ENCODE measurements at regions not wholly inside any gene's neighbourhood (a gene's known extent, or its start where the extent isn't known, plus 50 kb on each side); places are given as distances from the start of the nearest gene placed in this dataset.

- no peak overlapping the region for H3K27ac Mint-ChIP-seq
- WGBS (ENCODE audit: insufficient coverage): 100% methylated on average over 2 of the region's 3 CpGs
These were observed 87.6 kb upstream of the LRIG1 start for GRCh38 chr3:66588340-66588847.

More at GRCh38 chr3:66588340-66588847, 87.6 kb upstream of the LRIG1 start:
- H4K20me1 ChIP-seq (ENCODE audit: control insufficient read depth, insufficient read depth, low read length, poor library complexity, severe bottlenecking): no peaks in the 10 kb centered on the region
- Mint-ChIP-seq H3K9me3 (ENCODE audit: insufficient read depth) (no peaks in the 10 kb centered on the region), H3K27me3 (peaks cover 63% of the 10 kb centered on the region), H3K4me3 (no peak overlapping the region), H3K4me1 (peaks cover 3% of the 10 kb centered on the region)
- H3K4me3 ChIP-seq (ENCODE audit: control extremely low read depth in 1 of 5, extremely low read depth in 1 of 5, insufficient read depth in 1 of 5, low read depth in 2 of 5, low read length in 4 of 5): no peak overlapping the region
- H3K27ac ChIP-seq (ENCODE audit: low read length in 2 of 2): no peak overlapping the region
- ChIA-PET CTCF (no interaction called here), POLR2A (no interaction called here)
- H2AFZ ChIP-seq (ENCODE audit: insufficient read depth, low read depth, low read length, poor library complexity, severe bottlenecking): no peak overlapping the region
- no peak for DNase-seq
- H3K4me1 ChIP-seq (ENCODE audit: control insufficient read depth in 2 of 2, insufficient read depth in 2 of 2, low read length in 2 of 2): peaks cover under 1% of the 10 kb centered on the region in 2 donors
- H3K9ac ChIP-seq (ENCODE audit: low read length): no peak overlapping the region
- no peaks in the 10 kb centered on the region for H3K9me3 ChIP-seq (ENCODE audit: control extremely low read depth in 1 of 3, control insufficient read depth in 2 of 3, insufficient read depth in 1 of 3, low read length in 2 of 3)
- H3K4me2 ChIP-seq (replicated peaks; ENCODE audit: low read depth, low read length, poor library complexity, severe bottlenecking): no peak overlapping the region
- H3K36me3 ChIP-seq (replicated peaks in 1 of 2; ENCODE audit: control extremely low read depth in 1 of 2, control insufficient read depth in 1 of 2, extremely low read depth in 1 of 2, insufficient read depth in 2 of 2, low read length in 1 of 2): no peaks in the 10 kb centered on the region
- H3K79me2 ChIP-seq (ENCODE audit: control insufficient read depth, insufficient read depth, low read length): no peaks in the 10 kb centered on the region
- H3K27me3 ChIP-seq (replicated peaks in 1 of 4; ENCODE audit: control extremely low read depth in 1 of 4, control insufficient read depth in 3 of 4, insufficient read depth in 4 of 4, low read length in 3 of 4): peaks cover 0 to 60% (median 47%) of the 10 kb centered on the region in 4 experiments
- TF ChIP-seq EZH2 (IDR thresholded peaks at IDR 0.05; ENCODE audit: borderline replicate concordance, insufficient read depth, low read depth, low read length, poor library complexity, severe bottlenecking): no peak
- TF ChIP-seq CTCF (IDR thresholded peaks at IDR 0.05): no peak
- intact Hi-C loops (cut with micrococcal nuclease): no loop called here
- no peak for ATAC-seq (ENCODE audit: low read depth)

Measured in B cell (primary cell).